ENCODE measurements at regions not wholly inside any gene's neighbourhood (a gene's known extent, or its start where the extent isn't known, plus 50 kb on each side); places are given as distances from the start of the nearest gene placed in this dataset.

DNA sequence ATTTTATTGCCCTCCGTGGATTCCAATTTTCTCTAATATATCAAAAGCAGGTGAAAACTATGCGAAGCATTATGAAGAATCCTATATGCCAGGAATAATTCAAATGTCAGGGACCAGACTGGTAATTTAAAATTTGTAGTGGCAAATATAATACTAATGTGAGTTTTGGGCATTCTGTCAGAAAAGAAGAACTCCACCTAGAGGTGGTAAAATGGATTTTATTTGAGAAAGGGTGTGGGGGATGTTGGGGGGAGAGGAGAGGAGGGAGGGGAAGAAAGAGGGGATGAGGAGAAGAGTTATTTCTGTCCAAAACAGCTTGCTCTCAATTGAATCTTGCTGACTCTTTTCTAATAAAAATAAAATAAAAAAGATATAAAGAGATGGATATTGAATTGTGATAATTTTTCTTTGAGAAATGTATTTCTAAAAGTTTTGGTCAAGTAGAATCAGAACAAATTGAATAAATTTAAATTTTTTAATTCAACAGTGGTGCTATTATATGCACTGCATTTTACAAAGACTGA lies 929.3 kb upstream of the SLITRK5 start:
- TF ChIP-seq, protein P1, sequence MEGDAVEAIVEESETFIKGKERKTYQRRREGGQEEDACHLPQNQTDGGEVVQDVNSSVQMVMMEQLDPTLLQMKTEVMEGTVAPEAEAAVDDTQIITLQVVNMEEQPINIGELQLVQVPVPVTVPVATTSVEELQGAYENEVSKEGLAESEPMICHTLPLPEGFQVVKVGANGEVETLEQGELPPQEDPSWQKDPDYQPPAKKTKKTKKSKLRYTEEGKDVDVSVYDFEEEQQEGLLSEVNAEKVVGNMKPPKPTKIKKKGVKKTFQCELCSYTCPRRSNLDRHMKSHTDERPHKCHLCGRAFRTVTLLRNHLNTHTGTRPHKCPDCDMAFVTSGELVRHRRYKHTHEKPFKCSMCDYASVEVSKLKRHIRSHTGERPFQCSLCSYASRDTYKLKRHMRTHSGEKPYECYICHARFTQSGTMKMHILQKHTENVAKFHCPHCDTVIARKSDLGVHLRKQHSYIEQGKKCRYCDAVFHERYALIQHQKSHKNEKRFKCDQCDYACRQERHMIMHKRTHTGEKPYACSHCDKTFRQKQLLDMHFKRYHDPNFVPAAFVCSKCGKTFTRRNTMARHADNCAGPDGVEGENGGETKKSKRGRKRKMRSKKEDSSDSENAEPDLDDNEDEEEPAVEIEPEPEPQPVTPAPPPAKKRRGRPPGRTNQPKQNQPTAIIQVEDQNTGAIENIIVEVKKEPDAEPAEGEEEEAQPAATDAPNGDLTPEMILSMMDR (conservative IDR thresholded peaks at IDR 0.05): peak; percentile 51
- Histone ChIP-seq H2AK5ac (ENCODE audit: insufficient read length, low read length) (no peak overlapping the region), H3K79me1 (ENCODE audit: insufficient read depth, low read depth, low read length, poor library complexity, severe bottlenecking) (no peaks in the 10 kb centered on the region), H2BK12ac (ENCODE audit: insufficient read length, low read depth, low read length) (no peak overlapping the region), H3K79me2 (ENCODE audit: insufficient read depth, low read length) (no peaks in the 10 kb centered on the region), H2BK5ac (ENCODE audit: insufficient read length, low read length) (no peak overlapping the region), H2BK20ac (ENCODE audit: low read depth, low read length, poor library complexity, severe bottlenecking) (no peak overlapping the region), H3K4ac (ENCODE audit: low read depth, low read length) (no peak overlapping the region), H2BK15ac (ENCODE audit: low read depth, low read length) (no peak overlapping the region), H3K14ac (ENCODE audit: insufficient read depth, low read length) (no peak overlapping the region), H3K4me1 (ENCODE audit: insufficient read depth, low read length) (no peaks in the 10 kb centered on the region), H3K18ac (ENCODE audit: insufficient read length, low read depth, low read length) (no peak overlapping the region), H3K9me3 (ENCODE audit: control insufficient read depth, low read depth, low read length) (no peaks in the 10 kb centered on the region), H4K5ac (ENCODE audit: insufficient read length, low read depth, low read length) (no peak overlapping the region), H3K23me2 (ENCODE audit: insufficient read length, low read depth, low read length, poor library complexity, severe bottlenecking) (no peaks in the 10 kb centered on the region), H4K91ac (ENCODE audit: insufficient read length, low read depth, low read length) (no peak overlapping the region), H3K56ac (ENCODE audit: insufficient read length, low read depth, low read length) (no peak overlapping the region), H3T11ph (ENCODE audit: low read length) (no peak overlapping the region), H3K27me3 (ENCODE audit: insufficient read depth, low read length) (no peaks in the 10 kb centered on the region), H3K9ac (ENCODE audit: extremely low read depth, insufficient read length, low read length) (no peak overlapping the region), H3K23ac (ENCODE audit: insufficient read length, low read depth, low read length) (no peak overlapping the region), H4K8ac (replicated peaks; ENCODE audit: insufficient read length, low read depth, low read length) (no peak overlapping the region), H2AFZ (ENCODE audit: low read length) (no peak overlapping the region), H3K27ac (ENCODE audit: insufficient read length, low read depth, low read length) (no peak overlapping the region), H3K4me2 (ENCODE audit: insufficient read depth, insufficient read length, low read length) (no peak overlapping the region), H4K20me1 (ENCODE audit: control insufficient read depth, insufficient read depth, insufficient read length) (no peaks in the 10 kb centered on the region), H2BK120ac (ENCODE audit: low read depth, low read length, poor library complexity, severe bottlenecking) (no peak overlapping the region)
- no peaks in the 10 kb centered on the region for H3K27me3 Mint-ChIP-seq (ENCODE audit: low read depth)
- H3K36me3 Mint-ChIP-seq (ENCODE audit: insufficient read depth in 1 of 3, low read depth in 3 of 3): peaks cover 3 to 7% (median 5%) of the 10 kb centered on the region in 3 experiments; a peak in 5 of 7 replicates
- no peaks in the 10 kb centered on the region for H3K4me1 Mint-ChIP-seq
- no peak for DNase-seq
- no peak overlapping the region for H3K27ac Mint-ChIP-seq
- WGBS (ENCODE audit: extremely low coverage, insufficient read length, low lambda C conversion rate): no CpG with 5 or more reads among the region's 2 CpGs
- H3K4me3 Mint-ChIP-seq: no peak overlapping the region
- peaks cover 6 to 12% of the 10 kb centered on the region in 2 experiments; a peak in 4 of 5 replicates for H3K9me3 Mint-ChIP-seq

Data from H9 (cell line).